ENCODE measurements at regions not wholly inside any gene's neighbourhood (a gene's known extent, or its start where the extent isn't known, plus 50 kb on each side); places are given as distances from the start of the nearest gene placed in this dataset.

DNA sequence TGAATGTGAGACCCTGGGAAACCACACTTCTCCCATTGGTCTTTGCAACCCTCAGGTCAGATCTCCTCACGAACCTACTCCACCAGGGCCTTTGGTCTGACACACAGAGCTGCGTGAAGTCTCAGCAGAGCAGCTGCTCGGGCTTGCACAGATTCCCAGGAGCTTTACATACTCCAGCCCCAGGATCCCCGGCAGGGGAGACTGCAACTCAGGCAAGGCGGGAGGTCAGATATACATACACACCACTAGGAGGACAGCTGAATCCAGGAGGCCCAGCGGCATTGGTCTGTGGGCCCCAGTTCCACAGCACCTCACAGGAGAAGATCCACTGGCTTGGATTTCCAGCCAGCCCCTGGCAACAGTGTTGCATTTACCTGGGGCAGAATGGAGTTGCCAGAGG lies 239.2 kb downstream of the GPAM start:
- no peak for DNase-seq

DNA sequence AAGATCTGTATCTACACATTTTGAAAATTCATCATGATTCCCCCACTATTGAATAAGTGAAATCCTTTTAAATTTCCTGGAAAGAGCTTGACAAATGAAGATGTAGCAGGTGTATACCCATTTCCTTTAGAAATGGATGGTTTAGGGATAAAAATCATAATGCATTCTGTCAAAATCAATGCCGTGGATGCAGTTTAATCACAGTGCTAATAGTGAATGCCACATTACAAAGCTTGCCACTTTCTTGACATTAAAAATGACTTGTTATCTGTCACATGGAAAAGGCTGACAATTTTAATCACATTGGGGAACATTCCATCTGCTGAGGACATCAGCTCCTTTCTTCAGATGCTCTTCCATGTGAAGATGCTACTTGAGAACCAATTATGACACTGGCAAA lies 229.6 kb downstream of the GPAM start:
- no peak for DNase-seq

DNA sequence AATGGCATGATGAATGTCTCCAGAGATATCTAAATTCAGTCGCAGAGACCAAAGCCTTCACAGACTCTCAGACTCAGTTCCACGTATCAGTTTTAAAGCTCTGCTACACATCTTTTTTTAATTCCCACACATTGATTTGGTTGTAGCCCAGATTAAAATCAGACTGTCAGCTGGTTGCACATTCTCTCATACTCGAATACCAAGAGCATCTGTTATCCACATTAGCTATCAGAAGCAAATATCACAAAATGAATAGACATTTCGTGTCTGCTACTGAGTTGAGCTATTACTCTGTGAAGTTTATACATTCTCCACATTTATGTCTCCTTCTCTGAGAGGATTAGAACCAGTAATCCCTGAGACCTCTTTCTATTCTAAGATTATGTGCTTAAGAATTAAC lies 229.2 kb downstream of the GPAM start:
- DNase-seq: peak; percentile 33

DNA sequence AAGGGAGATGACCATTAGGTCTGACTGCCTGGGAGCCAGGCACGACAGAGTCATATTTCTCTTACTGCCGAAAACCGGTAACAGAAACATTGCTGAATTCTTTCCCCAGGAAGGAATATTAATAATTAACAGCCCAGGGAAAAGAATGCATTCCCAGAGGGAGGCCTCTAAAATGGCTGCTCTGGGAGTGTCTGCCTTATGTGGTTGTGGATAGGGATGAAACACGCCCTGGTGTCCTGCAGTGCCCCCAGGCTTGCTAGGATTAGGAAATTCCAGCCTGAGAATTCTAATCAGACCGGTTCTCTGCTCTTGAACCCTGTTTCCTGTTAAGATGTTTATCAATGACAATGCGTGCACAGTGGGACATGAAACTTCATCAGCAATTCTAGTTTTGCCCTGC lies 226.7 kb downstream of the GPAM start:
- no peak for DNase-seq

DNA sequence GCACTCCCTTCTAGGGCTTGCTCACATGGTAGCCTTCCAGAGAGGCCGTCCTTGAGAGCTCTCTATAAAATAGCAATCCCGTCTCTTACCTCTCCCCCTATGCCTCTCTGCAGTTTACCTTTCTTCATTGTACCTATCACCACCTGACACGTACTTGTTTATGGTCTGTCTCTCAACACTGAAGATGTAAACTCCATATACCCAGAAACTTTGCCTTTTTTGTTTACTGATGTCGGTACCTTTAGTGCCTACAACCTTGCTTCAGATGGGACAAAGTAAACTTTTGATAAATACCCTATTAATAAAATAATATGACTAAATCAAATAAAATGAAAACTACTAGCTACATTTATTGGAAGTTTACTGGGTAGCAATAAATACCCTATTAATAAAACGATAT lies 220.6 kb downstream of the GPAM start:
- DNase-seq: no peak

GRCh38 chr10:111967116-111967515 lies 216.4 kb downstream of the GPAM start:
- no peak for DNase-seq

GRCh38 chr10:111967547-111967946 lies 216.0 kb downstream of the GPAM start:
- no peak for DNase-seq

DNA sequence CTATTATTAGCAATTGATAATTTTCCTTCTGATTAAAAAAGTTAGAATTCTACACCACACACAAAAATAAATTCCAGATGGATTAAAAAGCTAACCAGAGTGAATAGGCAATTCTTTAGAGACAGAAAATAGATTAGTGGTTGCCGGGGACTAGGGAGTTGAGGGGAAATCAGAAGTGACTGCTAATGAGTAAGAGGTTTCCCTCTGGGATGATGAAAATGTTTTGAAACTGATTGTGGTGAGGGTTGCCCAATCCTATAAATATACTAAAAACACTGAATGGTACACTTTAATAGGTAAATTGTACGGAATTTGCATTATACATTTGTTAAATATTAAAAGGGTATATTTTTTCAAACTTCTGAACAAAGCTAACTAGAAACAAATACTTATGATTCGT lies 214.9 kb downstream of the GPAM start:
- DNase-seq: peak; percentile 75

DNA sequence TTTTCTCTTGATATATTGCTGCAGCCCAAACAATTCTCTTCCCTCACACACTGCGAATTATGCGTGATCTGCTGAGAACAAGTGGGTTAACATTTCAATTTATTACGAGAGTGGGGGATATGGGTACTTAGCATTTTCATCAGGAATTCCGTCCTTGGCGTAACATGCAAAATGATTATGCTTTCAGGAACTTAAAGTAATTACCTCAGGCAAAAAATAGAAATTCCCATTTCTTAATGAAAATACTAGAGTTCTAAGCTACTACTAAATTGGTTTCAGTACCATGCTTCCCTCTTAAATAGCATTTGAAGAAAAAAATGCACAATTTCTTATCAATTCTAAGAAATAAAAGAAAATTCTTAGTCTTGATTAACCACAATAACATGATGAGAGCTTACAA lies 213.5 kb downstream of the GPAM start:
- no peak for DNase-seq

DNA sequence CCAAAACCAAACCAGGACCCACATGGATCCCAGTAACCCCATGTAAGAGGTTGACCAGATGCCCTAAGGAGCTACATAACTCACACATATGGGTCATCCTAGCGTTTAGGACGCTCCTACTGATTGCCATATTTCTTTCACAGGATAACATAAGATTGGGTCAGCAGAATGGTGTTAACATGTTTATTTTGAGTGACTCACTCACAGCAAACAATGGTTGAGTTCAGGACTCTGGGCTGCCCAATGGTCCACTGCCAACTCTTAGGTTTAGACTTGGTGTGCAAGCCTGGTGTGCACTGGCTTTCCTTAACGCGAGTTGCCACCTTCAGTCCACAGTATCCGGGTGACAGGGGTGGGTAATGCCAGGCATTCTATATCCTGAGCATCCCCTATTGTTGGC lies 211.5 kb downstream of the GPAM start:
- no peak for DNase-seq

- peak; percentile 61 for DNase-seq
Observed at GRCh38 chr10:111973306-111973705, 210.3 kb downstream of the GPAM start.

DNA sequence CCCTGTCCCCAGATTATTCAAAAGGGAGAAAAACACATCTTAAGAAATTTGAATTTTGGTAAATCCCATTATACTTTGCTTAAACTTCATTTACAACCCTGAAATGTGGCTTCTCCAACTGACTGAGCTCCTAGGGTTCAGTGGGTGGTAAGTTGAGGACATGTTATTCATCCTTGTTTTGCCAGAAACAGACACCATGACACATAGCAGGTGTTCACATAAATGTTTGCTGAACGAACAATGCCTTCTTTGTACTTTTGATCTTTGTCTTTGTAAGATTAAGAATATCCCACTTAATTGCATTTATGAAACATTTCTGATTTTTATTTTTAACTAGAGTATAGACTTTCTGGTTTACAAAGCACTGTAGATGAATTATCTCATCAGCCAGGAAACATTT lies 209.7 kb downstream of the GPAM start:
- DNase-seq: no peak

- peak; percentile 50 for DNase-seq
Observed at GRCh38 chr10:111974325-111974724, 209.2 kb downstream of the GPAM start.

DNA sequence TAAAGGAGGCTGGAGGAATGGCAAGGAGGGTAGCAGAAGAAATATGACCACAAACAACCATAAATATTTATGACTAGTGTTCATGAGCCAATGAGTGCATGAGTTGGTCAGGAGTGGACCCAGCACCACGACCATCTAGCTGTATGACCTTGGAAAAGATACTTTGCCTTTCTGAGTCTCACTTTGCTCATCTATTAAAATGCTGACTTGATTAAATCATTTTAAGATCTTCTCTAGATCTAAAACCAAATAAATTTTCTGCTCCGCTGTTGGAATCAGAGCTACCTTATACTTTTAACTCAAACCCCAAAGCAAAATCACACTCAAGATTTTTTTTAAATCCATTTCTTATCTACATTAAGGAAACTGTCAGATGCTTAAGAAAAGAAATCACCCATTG lies 207.0 kb downstream of the GPAM start:
- no peak for DNase-seq

DNA sequence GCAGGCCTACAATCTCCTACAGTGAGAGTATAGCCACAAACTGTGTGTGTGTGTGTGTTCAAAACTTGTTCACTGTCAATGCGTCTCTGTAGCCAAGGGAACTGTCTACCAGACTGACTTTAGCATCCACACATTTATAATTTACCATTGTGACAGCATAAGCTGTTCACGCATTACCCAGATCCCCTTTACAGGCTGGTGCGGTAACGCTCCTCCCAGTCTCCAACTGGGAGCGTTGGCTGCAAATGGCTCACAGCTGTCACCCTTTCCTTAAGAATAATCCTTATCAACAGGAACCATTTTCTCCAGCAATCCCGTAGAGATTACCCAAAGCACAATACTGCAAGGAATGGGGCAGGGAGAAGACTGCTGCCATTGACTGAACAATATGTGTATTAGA lies 199.5 kb downstream of the GPAM start:
- no peak for DNase-seq

DNA sequence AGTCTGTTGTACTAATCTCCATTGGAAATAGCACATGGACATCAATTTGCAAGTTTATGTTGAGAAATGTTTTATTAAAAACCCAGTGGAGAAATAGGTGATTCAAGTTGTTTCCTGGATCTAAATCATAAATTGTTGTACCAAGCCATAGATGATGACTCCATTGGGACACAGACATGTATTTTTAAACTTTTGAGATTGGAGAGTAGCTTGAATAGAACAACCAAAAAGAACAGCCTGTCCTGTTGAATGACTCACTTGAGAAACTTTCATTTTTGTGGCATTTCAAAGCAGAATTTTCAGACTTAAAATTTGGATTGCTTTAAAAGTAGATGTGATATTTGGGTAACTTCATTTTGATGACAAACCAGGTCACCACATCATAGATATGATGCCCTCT lies 197.5 kb downstream of the GPAM start:
- DNase-seq: peak; percentile 63

- no peak for DNase-seq
Observed at GRCh38 chr10:111988646-111989045, 194.9 kb downstream of the GPAM start.

GRCh38 chr10:111989136-111989911 lies 194.2 kb downstream of the GPAM start:
- no peak for DNase-seq

GRCh38 chr10:111990734-111991133 lies 192.8 kb downstream of the GPAM start:
- peak; percentile 7 for DNase-seq

GRCh38 chr10:111993321-111993720 lies 190.2 kb downstream of the GPAM start:
- DNase-seq: no peak

- no peak for DNase-seq
Observed at GRCh38 chr10:111993872-111994426, 189.6 kb downstream of the GPAM start.

DNA sequence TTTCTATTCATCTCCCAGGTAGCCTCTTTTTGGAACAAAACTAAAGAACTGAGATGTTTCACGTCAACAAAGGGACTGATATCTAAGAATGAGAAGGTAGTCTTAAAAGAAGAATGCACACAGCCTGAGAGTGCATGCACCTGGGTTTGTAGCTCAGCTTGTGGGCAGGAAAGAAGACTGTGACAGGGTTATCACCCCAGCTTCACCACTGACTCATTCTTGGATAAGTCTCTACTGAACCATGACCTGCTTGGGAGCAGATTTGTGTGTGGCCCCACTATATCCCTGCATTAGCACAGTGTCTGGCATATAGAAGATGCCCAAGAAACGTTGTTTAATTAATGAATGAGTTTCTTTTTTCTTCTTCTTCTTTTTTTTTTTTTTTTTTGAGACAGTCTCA lies 187.5 kb downstream of the GPAM start:
- DNase-seq: no peak

GRCh38 chr10:111998728-111999127 lies 184.8 kb downstream of the GPAM start:
- no peak for DNase-seq

- DNase-seq: no peak
Observed at GRCh38 chr10:111999205-111999914, 184.2 kb downstream of the GPAM start.

All from fibroblast of upper back skin (primary cell).